Stomach (tissue), 8 donors: ENCODE measurements at regions not wholly inside any gene's neighbourhood (a gene's known extent, or its start where the extent isn't known, plus 50 kb on each side); places are given as distances from the start of the nearest gene placed in this dataset.

Experiments
- DNase-seq, 2 donors: peaks; one replicate each; pipeline versions ENCODE4 v3.0.0 to v3.0.0-alpha.2; 2013 to 2019
- H3K27ac ChIP-seq, 5 donors: fragments of 200-600 bp in 4 of 5; sonication (generic) in 4 of 5; one replicate each; pipeline ENCODE4 v1.5.1; 2013 to 2019; ENCODE audit warnings: mild to moderate bottlenecking in 1 of 5, moderate library complexity in 1 of 5
- H3K27me3 ChIP-seq, 3 donors: fragments of 200-600 bp; sonication (generic); one replicate each; pipeline ENCODE4 v1.5.1; 2017 to 2019; ENCODE audit warnings: mixed run types in 1 of 3
- H3K36me3 ChIP-seq, 4 donors: fragments of 200-600 bp; sonication (generic); 1 replicate in 3 of 4; 2 replicates in 1 of 4; pipeline ENCODE4 v1.5.1; 2016 to 2019
- H3K4me1 ChIP-seq, 4 donors: fragments of 200-600 bp; sonication (generic); one replicate each; pipeline ENCODE4 v1.5.1; 2016 to 2019
- H3K4me3 ChIP-seq, 4 donors: fragments of 200-600 bp; sonication (generic) in 3 of 4; one replicate each; pipeline ENCODE4 v1.5.1; 2016 to 2019; ENCODE audit warnings: mild to moderate bottlenecking in 1 of 4
- H3K9me3 ChIP-seq, 4 donors: fragments of 200-600 bp; sonication (generic); one replicate each; pipeline ENCODE4 v1.5.1; 2016 to 2019
- EP300 ChIP-seq: sonication (generic); formaldehyde crosslinking; IDR thresholded peaks from one replicate; pipeline ENCODE4 v1.6.1; 2017; ENCODE audit warnings: antibody characterized with exemption
- POLR2A ChIP-seq, 4 donors: fragments of 450-650 bp; IDR thresholded peaks; one replicate each; pipeline ENCODE4 v1.6.1; 2016; ENCODE audit warnings: antibody characterized with exemption in 4 of 4, control low read depth in 2 of 4, mild to moderate bottlenecking in 1 of 4, moderate library complexity in 1 of 4
- POLR2AphosphoS5 ChIP-seq, 3 donors: sonication (generic); formaldehyde crosslinking; IDR thresholded peaks; one replicate each; pipeline ENCODE4 v1.6.1; 2016; ENCODE audit warnings: antibody characterized with exemption in 3 of 3
- WGBS, 5 donors: extraction: QIAGEN DNeasy Blood & Tissue Kit in 3 of 5; methylation state at CpG; one replicate each; pipeline versions ENCODE4 v1.1.5 to v1.1.7; 2013 to 2018; 5-methylcytosine and 5-hydroxymethylcytosine counted together
- intact Hi-C: fragments of 100-400 bp; cut with DNase I; formaldehyde crosslinking; loops from one replicate; pipeline ENCODE4 v1.15.1; 2023; ENCODE audit warnings: low total_unique reads
- TF ChIP-seq, protein P1 (sequence below), 7 experiments: fragments of 450-650 bp in 4 of 7; fragments of 200-600 bp in 3 of 7; sonication (generic) in 3 of 7; IDR thresholded peaks; one replicate each; pipeline ENCODE4 v1.5.1; 2016 to 2019; ENCODE audit warnings: antibody characterized with exemption in 7 of 7, control low read depth in 2 of 7, mild to moderate bottlenecking in 1 of 7
- donor health status: healthy with polysubstance abuse.
- donor health status: Bipolar disorder and iron deficiency.
- donor health status: healthy.

DNA sequence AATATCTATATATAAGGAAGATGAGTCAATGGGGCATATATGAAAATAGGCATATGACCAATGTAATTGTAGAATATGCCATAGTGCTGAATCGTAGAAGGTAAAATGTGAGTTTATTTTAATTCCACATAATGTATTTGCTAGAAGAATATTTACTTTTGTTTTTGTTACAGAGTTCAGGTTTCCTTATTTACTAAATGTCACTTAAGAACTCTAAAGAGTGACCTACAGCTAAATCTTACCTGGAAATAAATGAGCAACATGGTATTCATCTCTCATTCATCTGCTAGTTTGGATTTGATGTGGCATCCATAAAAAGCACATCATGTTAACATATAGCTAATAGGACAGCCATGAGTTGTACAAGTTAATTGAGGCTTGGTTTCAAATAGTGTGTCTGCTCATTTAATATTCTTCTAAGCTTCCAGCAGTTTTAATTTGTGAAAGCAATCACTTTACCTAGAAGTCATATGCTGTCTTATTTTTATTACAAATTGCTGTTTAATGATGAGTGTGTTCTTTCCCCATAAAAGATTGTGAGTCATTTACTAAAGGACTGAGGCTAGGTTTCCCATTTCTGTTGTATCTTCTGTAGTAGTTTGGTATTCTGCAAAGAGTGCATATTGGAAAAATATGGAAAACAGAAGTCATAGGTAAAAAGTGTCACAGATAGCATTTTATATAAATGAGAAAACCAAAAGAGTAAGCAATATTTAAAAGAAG is 222.1 kb upstream of the POU1F1 start:
- Histone ChIP-seq H3K36me3 (no peaks in the 10 kb centered on the region), H3K9me3 (no peaks in the 10 kb centered on the region), H3K27ac (no peak overlapping the region), H3K4me3 (no peak overlapping the region), H3K27me3 (no peaks in the 10 kb centered on the region), H3K4me1 (no peaks in the 10 kb centered on the region)
- TF ChIP-seq POLR2A (IDR thresholded peaks at IDR 0.05) (no peak), EP300 (no peak), POLR2AphosphoS5 (IDR thresholded peaks at IDR 0.05) (no peak)
- TF ChIP-seq, protein P1, sequence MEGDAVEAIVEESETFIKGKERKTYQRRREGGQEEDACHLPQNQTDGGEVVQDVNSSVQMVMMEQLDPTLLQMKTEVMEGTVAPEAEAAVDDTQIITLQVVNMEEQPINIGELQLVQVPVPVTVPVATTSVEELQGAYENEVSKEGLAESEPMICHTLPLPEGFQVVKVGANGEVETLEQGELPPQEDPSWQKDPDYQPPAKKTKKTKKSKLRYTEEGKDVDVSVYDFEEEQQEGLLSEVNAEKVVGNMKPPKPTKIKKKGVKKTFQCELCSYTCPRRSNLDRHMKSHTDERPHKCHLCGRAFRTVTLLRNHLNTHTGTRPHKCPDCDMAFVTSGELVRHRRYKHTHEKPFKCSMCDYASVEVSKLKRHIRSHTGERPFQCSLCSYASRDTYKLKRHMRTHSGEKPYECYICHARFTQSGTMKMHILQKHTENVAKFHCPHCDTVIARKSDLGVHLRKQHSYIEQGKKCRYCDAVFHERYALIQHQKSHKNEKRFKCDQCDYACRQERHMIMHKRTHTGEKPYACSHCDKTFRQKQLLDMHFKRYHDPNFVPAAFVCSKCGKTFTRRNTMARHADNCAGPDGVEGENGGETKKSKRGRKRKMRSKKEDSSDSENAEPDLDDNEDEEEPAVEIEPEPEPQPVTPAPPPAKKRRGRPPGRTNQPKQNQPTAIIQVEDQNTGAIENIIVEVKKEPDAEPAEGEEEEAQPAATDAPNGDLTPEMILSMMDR (IDR thresholded peaks at IDR 0.05): no peak
- intact Hi-C loops: no loop called here
- DNase-seq: no peak
- WGBS, 5 donors: 36 to 78% (median 64%) methylated on average over 1 of the region's 1 CpG

DNA sequence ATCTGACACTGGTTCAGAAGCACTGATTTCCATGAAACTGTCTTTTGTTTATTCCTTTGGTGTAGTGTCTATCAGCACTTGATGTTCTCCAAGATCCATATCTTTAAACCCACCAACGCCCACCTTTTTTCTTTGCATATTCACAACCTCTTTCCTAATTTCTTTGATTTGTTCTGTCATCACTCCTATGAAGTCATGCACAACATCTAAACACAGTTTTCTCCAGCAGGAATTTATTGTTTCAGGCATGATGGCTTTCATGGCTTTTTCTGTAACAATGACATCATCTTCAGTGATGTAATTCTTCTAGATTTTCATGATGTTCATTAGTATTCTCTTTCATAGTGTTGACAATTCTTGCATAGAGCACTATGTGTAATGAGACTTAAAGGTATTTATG is 219.6 kb upstream of the POU1F1 start:
- H3K4me1 ChIP-seq: no peaks in the 10 kb centered on the region
- TF ChIP-seq POLR2AphosphoS5 (IDR thresholded peaks at IDR 0.05) (no peak), EP300 (no peak)
- TF ChIP-seq, protein P1 (IDR thresholded peaks at IDR 0.05): no peak
- H3K27me3 ChIP-seq: no peaks in the 10 kb centered on the region
- no peak overlapping the region for H3K27ac ChIP-seq
- intact Hi-C loops: no loop called here
- DNase-seq: no peak
- 50 to 65% (median 61%) methylated on average over 1 of the region's 1 CpG for WGBS, 5 donors
- no peaks in the 10 kb centered on the region for H3K36me3 ChIP-seq
- no peaks in the 10 kb centered on the region for H3K9me3 ChIP-seq
- no peak overlapping the region for H3K4me3 ChIP-seq

DNA sequence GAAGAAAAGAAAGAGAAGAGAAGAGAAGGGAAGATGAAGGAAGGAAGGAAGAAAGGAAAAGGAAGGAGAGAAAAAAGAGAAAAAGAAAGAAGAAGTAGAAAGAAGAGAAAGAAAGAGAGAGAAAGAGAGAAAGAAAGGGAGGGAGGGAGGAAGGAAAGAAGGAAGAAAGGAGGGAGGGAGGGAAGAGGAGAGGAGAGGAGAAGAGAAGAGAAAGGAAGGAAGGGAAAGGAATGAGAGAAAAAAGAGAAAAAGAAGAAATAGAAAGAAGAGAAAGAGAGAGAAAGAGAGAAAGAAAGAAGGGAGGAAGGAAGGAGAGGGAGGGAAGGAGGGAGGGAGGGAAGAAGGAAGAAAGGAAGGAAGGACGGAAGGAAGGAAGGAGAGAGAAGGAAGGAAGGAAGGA is 217.9 kb upstream of the POU1F1 start:
- no peaks in the 10 kb centered on the region for H3K9me3 ChIP-seq
- intact Hi-C loops: no loop called here
- H3K36me3 ChIP-seq: no peaks in the 10 kb centered on the region
- 63 to 95% (median 74%) methylated on average over 1 of the region's 1 CpG; no CpG with 5 or more reads in 1 of the 5 donors for WGBS, 5 donors
- H3K4me3 ChIP-seq: no peak overlapping the region
- H3K27me3 ChIP-seq: no peaks in the 10 kb centered on the region
- TF ChIP-seq EP300 (no peak), POLR2A (IDR thresholded peaks at IDR 0.05) (no peak)
- H3K27ac ChIP-seq: no peak overlapping the region
- H3K4me1 ChIP-seq: no peaks in the 10 kb centered on the region
- DNase-seq: no peak

DNA sequence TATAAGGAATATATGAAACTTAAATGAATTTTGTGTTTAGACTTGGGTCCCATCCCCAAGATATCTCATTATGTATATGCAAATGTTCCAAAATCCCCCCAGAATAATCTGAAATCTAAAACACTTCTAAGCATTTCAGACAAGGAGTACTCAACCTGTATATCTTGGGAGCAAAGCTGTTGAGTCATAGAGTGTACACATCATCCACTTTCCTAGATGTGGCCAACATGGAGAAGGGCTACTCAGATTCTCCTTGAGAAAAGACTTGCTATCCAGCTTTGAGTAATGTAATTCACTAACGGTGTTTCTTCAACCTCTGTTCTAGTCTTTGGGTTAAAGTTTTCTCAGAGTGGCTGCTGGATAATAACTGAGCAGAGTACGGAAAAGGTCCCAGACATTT is 215.5 kb upstream of the POU1F1 start:
- TF ChIP-seq POLR2A (IDR thresholded peaks at IDR 0.05) (no peak), EP300 (no peak), POLR2AphosphoS5 (IDR thresholded peaks at IDR 0.05) (no peak)
- TF ChIP-seq, protein P1 (IDR thresholded peaks at IDR 0.05): no peak
- H3K27ac ChIP-seq: no peak overlapping the region

DNA sequence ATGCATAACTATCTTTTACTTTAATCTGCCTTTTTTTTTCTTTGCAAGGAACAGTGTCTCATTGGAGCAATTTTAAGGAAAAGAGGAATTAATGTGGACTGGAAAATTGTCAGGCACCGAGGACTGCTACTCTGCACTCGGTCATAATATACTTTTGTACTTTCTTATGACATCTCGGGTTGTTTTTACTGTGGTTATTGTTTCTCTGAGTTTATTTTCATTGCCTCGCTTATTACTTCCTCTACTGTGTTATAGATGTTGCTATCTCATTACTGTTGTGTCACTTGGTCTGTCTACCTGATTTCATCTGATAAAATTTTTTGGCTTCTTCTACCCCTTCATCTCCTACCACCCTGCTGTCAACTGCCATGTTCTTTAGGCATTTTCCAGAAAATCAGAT is 213.5 kb upstream of the POU1F1 start:
- Histone ChIP-seq H3K4me3 (no peak overlapping the region), H3K27ac (no peak overlapping the region), H3K27me3 (no peaks in the 10 kb centered on the region), H3K36me3 (no peaks in the 10 kb centered on the region), H3K4me1 (no peaks in the 10 kb centered on the region), H3K9me3 (no peaks in the 10 kb centered on the region)
- no peak for TF ChIP-seq POLR2AphosphoS5 (IDR thresholded peaks at IDR 0.05)
- TF ChIP-seq EP300: no peak
- no peak for TF ChIP-seq POLR2A (IDR thresholded peaks at IDR 0.05)
- TF ChIP-seq, protein P1 (IDR thresholded peaks at IDR 0.05): no peak
- 63 to 87% (median 76%) methylated on average over 4 of the region's 4 CpGs for WGBS, 5 donors
- no peak for DNase-seq
- intact Hi-C loops: no loop called here

More for the DNA sequence above, 215.5 kb upstream of the POU1F1 start:
- no peaks in the 10 kb centered on the region for H3K4me1 ChIP-seq
- WGBS, 5 donors: 77 to 92% (median 86%) methylated on average over 2 of the region's 2 CpGs
- no peak overlapping the region for H3K4me3 ChIP-seq
- no peak for DNase-seq
- H3K27me3 ChIP-seq: no peaks in the 10 kb centered on the region
- H3K36me3 ChIP-seq: no peaks in the 10 kb centered on the region
- no peaks in the 10 kb centered on the region for H3K9me3 ChIP-seq
- intact Hi-C loops: no loop called here
